Esophagus squamous epithelium (tissue), 5 donors: ENCODE measurements at regions not wholly inside any gene's neighbourhood (a gene's known extent, or its start where the extent isn't known, plus 50 kb on each side); places are given as distances from the start of the nearest gene placed in this dataset.
"Not testable (repeated sequence)": the region's sequence is repeated elsewhere in the genome, so short reads cannot be mapped to it uniquely, and the experiment has no call there.

Experiments used
- DNase-seq: peaks from one replicate; lab custom pipeline; 2025; lab: John Stamatoyannopoulos, UW
- H3K27ac ChIP-seq, 4 donors: fragments of 200-600 bp; sonication (generic); one replicate each; pipeline ENCODE4 v1.5.1; 2016 to 2019; ENCODE audit warnings: mild to moderate bottlenecking in 1 of 4
- H3K27me3 ChIP-seq, 4 donors: fragments of 200-600 bp; sonication (generic); 1 replicate in 3 of 4; 2 replicates in 1 of 4; pipeline versions ENCODE4 v1.5.1 to v1.6.0; 2017 to 2021; ENCODE audit warnings: antibody characterized with exemption in 1 of 4
- H3K36me3 ChIP-seq, 3 donors: fragments of 200-600 bp; sonication (generic); one replicate each; pipeline ENCODE4 v1.5.1; 2016 to 2019
- H3K4me1 ChIP-seq, 3 donors: fragments of 200-600 bp; sonication (generic); one replicate each; pipeline ENCODE4 v1.5.1; 2017 to 2019
- H3K4me3 ChIP-seq, 4 donors: fragments of 200-600 bp; sonication (generic); 1 replicate in 3 of 4; 2 replicates in 1 of 4; pipeline ENCODE4 v1.5.1; 2016 to 2019; ENCODE audit warnings: mild to moderate bottlenecking in 2 of 4, moderate library complexity in 1 of 4
- H3K9me3 ChIP-seq, 3 donors: fragments of 200-600 bp; sonication (generic); one replicate each; pipeline ENCODE4 v1.5.1; 2016 to 2019
- CTCF ChIP-seq, 6 experiments: fragments of 450-650 bp in 4 of 6; fragments of 200-600 bp in 2 of 6; sonication (generic) in 2 of 6; IDR thresholded peaks; one replicate each; pipeline ENCODE4 v1.5.1; 2016 to 2019; ENCODE audit warnings: antibody characterized with exemption in 6 of 6, mild to moderate bottlenecking in 4 of 6, moderate library complexity in 4 of 6
- POLR2A ChIP-seq, 4 donors: fragments of 450-650 bp; IDR thresholded peaks; one replicate each; pipeline ENCODE4 v1.6.1; 2017; ENCODE audit warnings: antibody characterized with exemption in 4 of 4, mild to moderate bottlenecking in 4 of 4, moderate library complexity in 3 of 4
- WGBS, 2 donors: methylation state at CpG; one replicate each; pipeline ENCODE4 v1.1.5; 2018; 5-methylcytosine and 5-hydroxymethylcytosine counted together
- intact Hi-C: fragments of 100-400 bp; cut with DNase I; formaldehyde crosslinking; loops from one replicate; pipeline ENCODE4 v1.15.0; 2022
- donor health status: DM: yes; HTN: yes; CAD: no.

GRCh38 chr6:103820148-103820547 lies 1039.6 kb downstream of the HACE1 start:
- H3K9me3 ChIP-seq = no peaks in the 10 kb centered on the region
- no peaks in the 10 kb centered on the region for H3K36me3 ChIP-seq
- intact Hi-C loops = no loop called here
- no peak overlapping the region for H3K27ac ChIP-seq
- no peak for DNase-seq
- no peak overlapping the region for H3K4me3 ChIP-seq
- no peaks in the 10 kb centered on the region for H3K4me1 ChIP-seq
- no peaks in the 10 kb centered on the region for H3K27me3 ChIP-seq
- 59 to 63% methylated on average over 3 of the region's 3 CpGs for WGBS, 2 donors
- TF ChIP-seq POLR2A (IDR thresholded peaks at IDR 0.05) (no peak), CTCF (IDR thresholded peaks at IDR 0.05) (no peak)

- TF ChIP-seq CTCF (IDR thresholded peaks at IDR 0.05) (no peak), POLR2A (IDR thresholded peaks at IDR 0.05) (no peak)
- H3K4me1 ChIP-seq = no peaks in the 10 kb centered on the region
- H3K9me3 ChIP-seq = no peaks in the 10 kb centered on the region
- intact Hi-C loops = no loop called here
- H3K36me3 ChIP-seq = no peaks in the 10 kb centered on the region
- 0 to 33% methylated on average over 1 to 3 of the region's 3 CpGs for WGBS, 2 donors
- H3K4me3 ChIP-seq = no peak overlapping the region
- DNase-seq = no peak
- H3K27me3 ChIP-seq = no peaks in the 10 kb centered on the region
- no peak overlapping the region for H3K27ac ChIP-seq
Measured at GRCh38 chr6:103819509-103819908, 1040.2 kb downstream of the HACE1 start.

GRCh38 chr6:103812970-103813369 lies 1046.7 kb downstream of the HACE1 start:
- Histone ChIP-seq H3K36me3 (no peaks in the 10 kb centered on the region), H3K9me3 (no peaks in the 10 kb centered on the region), H3K4me1 (no peaks in the 10 kb centered on the region), H3K27me3 (no peaks in the 10 kb centered on the region), H3K27ac (no peak overlapping the region), H3K4me3 (no peak overlapping the region)
- intact Hi-C loops = no loop called here
- DNase-seq = no peak
- TF ChIP-seq CTCF (IDR thresholded peaks at IDR 0.05) (no peak), POLR2A (IDR thresholded peaks at IDR 0.05) (no peak)

GRCh38 chr6:103801901-103802479 lies 1057.7 kb downstream of the HACE1 start:
- H3K4me1 ChIP-seq, H3K4me3 ChIP-seq, H3K9me3 ChIP-seq, intact Hi-C loops, H3K27me3 ChIP-seq, H3K27ac ChIP-seq, DNase-seq, H3K36me3 ChIP-seq: not testable (repeated sequence)
- 50 to 82% methylated on average over 4 to 9 of the region's 11 CpGs for WGBS, 2 donors

GRCh38 chr6:103799971-103800670 lies 1059.6 kb downstream of the HACE1 start:
- WGBS, 2 donors = 60 to 68% methylated on average over 5 of the region's 5 CpGs
- Histone ChIP-seq H3K27ac (no peak overlapping the region), H3K36me3 (no peaks in the 10 kb centered on the region), H3K4me1 (no peaks in the 10 kb centered on the region), H3K9me3 (no peaks in the 10 kb centered on the region), H3K27me3 (no peaks in the 10 kb centered on the region), H3K4me3 (no peak overlapping the region)
- TF ChIP-seq POLR2A (IDR thresholded peaks at IDR 0.05) (no peak), CTCF (IDR thresholded peaks at IDR 0.05) (no peak)
- DNase-seq = no peak
- intact Hi-C loops = no loop called here
